SHP77 (cell line): ENCODE measurements at regions not wholly inside any gene's neighbourhood (a gene's known extent, or its start where the extent isn't known, plus 50 kb on each side); places are given as distances from the start of the nearest gene placed in this dataset.
"Not testable (repeated sequence)": the region's sequence is repeated elsewhere in the genome, so short reads cannot be mapped to it uniquely, and the experiment has no call there.

Experiments used
- DNase-seq, 2 experiments: peaks; one replicate each; lab custom pipeline; 2025; lab: John Stamatoyannopoulos, UW

DNA sequence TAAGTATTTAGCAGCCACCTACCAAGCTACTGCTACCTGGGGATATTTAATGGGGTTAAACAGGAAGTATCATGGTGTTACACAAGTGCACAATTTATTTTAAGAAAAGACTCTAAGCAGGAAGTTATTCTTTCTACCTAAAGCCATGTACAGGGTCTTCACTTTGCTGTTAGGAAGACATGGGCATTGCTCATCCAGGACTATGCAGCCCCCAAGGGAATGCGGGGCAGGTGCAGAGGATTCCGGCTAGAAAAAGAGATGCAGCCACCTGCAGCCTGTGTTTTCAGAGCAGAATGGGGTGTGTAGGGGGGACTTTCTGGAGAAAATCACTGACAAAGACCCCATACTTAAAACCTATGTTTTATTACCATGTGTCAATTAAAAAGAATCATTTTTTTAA is 399.1 kb upstream of the NOX3 start:
- DNase-seq = no peak

GRCh38 chr6:155853011-155853410 is 397.4 kb upstream of the NOX3 start:
- no peak for DNase-seq

DNA sequence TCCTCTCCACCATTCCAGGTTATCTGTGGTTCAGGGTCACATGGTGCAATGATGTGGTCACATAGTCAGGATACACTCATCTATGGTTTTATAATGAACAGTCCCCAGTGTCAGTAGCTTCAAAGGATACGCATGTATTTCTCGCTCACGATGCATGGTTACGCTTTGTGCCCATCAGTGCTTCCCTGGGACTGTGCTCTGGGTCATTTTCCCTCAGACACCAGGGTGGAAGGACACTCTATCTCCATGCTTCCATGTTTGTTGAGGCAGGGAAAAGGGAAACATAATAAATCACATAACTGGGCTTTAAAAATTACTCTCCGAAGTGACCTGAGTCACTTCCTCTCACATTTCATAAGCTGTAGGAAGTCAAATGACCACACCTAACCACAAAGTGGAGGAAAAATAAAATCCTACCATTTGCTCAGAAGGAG is 394.8 kb upstream of the NOX3 start:
- no peak for DNase-seq

DNA sequence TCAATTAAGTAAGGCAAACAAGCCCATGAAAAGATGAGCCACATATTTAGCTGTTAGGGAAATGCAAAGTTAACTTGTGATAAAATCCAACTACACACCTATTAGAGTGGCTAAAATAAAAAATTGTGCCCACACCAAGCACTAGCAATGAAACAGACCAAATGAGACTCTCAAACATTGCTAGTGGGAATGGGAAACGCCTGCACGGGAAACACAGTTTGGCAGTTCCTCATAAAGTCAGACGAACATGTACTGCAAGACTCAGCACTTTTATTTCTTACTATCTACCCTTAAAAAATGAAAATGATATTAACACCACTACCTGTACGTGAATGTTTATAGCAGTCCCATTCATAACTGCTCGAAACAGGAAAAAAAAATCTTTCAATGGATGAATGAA is 392.1 kb upstream of the NOX3 start:
- DNase-seq = no peak

DNA sequence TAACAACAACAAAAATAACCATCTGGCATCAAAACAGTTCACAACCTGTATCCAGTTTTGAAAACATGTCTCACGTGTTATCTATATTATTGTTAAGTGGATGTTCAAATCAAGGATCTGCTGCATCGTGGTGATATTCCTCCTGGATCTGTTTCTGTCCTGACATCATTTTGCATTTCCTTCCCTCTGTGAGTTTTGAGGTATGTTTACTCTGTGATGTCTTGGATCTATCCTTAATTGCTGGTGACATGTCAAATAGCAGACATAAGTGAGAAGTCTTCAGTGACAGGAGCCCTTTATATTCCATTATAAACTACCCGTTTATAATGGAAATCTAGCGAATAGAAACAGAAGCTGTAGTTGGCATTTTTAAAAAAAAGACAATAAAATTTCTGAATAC is 381.8 kb upstream of the NOX3 start:
- no peak for DNase-seq

DNA sequence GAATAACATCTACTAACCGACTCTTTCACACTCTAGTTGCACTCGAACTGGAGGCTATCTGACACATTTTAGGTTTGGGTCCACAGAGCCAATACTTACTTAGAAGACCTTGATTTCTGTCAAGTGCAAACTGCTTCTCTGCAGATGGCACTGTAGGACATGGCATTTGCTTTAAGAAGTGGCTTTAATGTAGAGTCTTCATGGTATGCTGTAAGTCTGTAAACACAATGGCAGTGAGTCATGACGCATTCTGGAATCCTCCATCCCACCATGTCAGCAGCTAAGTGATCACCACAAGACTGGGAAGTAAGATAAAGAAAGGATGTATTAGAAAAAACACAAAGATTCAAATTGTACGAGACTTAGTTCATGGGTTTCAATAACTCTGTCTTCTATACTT is 377.0 kb upstream of the NOX3 start:
- DNase-seq = no peak

- DNase-seq = no peak
These were observed 374.9 kb upstream of the NOX3 start for GRCh38 chr6:155830531-155830930.

DNA sequence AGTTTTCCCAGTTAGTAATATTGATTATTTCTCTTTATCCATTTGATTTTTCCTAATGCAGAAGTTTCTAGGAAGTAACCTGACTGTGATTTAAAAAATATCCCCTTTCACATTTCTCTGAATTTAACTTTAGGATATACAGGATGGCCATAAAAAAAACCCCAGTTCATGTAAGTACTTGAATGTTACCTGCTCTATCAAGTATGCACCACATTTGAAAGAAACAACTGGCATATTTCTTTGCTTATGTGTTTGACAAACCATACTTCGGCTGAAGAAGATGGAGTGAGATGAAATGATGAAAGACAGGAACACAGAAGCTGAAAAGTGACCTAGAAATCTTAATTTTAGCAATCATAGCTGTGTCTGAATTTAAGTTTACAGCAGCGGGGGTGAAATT is 374.0 kb upstream of the NOX3 start:
- no peak for DNase-seq

GRCh38 chr6:155828989-155829388 is 373.4 kb upstream of the NOX3 start:
- DNase-seq = no peak

DNA sequence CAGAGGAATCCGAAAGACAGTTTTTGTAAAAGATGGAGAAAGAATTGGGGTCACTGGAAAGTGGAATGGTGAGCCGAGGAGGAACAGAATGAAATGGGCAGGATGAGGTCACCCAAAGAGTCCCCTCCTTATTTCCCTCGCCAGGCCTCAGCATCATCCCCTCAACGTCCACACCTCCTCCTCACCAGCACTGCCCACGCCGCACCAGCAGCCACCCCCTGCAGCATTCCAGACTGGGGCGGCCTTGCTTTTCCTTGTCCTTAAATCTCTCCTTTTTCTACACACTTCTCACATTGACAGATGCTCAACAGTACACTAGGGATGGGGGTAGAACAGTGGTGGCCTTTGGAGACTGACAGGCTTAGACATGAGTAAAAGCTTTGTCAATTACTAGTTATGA is 363.1 kb upstream of the NOX3 start:
- no peak for DNase-seq

- DNase-seq = no peak
These were observed 357.9 kb upstream of the NOX3 start for GRCh38 chr6:155813548-155813947.

DNA sequence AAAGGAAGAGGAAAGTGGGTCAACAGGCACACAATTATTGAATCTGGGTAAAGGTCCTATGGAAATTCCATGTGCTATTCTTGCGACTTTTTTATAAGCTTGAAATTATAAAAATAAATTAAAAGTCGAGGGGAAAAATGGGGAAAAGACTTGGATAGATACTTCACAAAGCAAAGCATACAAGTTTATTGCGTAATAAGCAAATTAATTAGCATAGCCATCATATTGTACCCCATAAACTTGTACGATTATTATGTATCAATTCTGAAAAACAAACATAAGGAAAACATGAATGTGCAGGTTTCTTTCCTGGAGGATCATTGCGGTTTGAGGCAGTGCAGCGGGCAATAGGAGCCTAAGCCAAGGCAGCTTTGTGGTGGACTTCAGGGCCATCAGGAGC is 351.6 kb upstream of the NOX3 start:
- no peak for DNase-seq

DNA sequence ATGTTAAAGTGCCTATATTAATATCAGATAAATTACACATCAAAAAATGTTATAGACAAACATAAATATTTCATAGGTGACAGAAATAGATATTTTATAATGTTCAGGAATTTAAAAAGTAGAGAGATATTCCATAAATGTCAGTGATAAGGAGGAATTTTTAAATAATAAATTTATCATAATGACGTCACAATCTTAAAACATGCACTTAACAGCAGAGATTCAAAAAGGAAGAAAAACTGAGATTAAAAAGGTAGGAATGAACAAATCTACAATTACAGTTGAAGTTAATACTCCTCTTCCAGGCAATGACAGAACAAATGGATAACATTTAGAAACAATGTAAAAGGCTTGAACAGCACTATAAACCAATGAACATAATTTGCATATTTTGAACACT is 345.4 kb upstream of the NOX3 start:
- no peak for DNase-seq

DNA sequence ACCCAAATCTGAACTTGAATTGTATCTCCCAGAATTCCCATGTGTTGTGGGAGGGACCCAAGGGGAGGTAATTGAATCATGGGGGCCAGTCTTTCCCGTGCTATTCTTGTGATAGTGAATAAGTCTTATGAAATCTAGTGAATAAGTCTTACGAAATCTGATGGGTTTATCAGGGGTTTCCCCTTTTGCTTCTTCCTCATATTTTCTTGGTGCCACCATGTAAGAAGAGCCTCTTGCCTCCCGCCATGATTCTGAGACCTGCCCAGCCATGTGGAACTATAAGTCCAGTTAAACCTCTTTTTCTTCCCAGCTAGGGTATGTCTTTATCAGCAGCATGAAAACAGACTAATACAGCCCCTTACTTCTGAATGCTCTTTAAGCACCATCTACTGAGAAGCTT is 343.2 kb upstream of the NOX3 start:
- not testable (repeated sequence) for DNase-seq

DNA sequence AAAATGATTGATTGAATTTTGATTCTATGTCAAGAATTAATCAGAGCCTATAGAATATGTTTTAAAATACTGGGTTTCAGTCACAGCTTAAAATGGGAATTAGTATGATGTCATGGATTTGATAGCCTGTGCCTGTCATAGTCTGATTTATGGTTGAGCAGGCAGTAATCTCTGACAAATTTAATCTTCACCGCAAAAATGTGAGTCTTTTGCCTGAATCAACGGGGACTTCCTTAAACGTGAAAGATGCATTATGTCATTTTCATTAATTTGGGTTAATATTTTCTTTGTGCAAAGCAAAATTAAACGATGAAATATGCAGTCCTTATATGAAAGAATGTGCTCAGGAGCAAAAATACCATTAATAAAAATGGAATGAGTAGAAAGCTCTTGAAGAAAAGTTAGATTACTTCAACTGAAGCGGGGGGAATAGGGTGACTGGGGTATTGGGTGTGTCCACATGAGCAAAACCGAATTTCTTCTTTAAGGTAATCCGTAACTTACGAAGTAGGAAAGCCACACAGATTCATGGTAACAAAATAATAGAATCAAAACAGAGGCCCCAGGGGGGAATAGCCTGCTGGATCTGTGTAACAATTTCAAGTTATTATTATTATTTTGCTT is 339.6 kb upstream of the NOX3 start:
- DNase-seq = no peak

DNA sequence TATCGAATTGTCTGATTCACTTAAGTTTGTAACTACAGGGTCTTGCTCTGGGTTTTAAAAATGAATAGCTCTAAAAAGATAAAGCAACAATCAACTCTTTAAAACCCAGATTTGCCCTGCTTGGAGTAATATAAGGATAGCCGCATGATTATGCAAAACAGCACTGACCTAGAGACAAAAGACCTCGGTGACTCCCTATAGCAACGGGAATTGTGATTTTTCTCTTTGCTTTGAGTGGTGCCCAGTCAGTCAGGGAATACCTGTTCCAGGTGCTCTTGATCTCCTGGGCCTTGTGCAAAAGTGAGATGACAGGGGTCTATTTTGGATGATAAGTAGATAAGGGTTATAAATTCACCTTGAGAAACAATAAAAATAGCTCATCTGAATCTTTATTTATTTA is 336.3 kb upstream of the NOX3 start:
- DNase-seq = no peak

- no peak for DNase-seq
These were observed 335.5 kb upstream of the NOX3 start for GRCh38 chr6:155791186-155791585.

DNA sequence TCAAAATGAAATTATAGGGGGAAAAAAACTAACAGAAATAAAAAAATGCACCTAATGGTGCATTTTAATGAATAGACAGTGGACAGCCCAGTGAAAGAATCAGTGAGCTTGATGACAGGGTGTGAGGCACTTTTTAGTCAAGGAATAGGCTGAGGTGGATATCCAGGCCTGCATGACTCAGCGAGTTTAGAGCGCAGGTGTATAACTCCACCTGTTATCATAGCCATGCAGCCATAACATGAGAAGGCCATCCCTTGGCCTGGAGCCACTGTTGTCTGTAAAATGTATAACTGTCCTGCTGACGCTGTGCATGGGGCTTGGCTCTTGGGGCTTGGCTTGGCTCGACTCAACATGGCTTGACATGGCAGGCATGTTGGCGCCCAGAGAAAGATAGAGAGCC is 331.5 kb upstream of the NOX3 start:
- DNase-seq = no peak

DNA sequence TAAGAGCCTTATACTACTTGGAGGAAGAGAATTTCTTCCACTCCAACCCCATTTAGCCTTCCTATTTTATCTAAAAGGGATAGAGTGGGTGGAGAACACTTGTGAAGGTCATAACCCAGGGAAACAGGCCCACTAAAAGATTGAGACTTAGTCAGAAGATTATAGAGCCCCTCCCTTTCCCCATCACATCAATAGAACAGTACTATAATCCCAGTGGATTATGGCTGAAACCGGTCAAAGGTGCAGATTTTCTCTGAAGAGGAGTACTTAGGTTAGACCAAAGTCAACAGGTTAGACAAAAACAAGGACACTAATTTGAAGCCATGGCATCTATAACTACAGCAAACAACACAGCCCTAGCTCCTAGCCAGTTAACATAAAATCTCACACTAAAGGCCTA is 330.9 kb upstream of the NOX3 start:
- DNase-seq = no peak

DNA sequence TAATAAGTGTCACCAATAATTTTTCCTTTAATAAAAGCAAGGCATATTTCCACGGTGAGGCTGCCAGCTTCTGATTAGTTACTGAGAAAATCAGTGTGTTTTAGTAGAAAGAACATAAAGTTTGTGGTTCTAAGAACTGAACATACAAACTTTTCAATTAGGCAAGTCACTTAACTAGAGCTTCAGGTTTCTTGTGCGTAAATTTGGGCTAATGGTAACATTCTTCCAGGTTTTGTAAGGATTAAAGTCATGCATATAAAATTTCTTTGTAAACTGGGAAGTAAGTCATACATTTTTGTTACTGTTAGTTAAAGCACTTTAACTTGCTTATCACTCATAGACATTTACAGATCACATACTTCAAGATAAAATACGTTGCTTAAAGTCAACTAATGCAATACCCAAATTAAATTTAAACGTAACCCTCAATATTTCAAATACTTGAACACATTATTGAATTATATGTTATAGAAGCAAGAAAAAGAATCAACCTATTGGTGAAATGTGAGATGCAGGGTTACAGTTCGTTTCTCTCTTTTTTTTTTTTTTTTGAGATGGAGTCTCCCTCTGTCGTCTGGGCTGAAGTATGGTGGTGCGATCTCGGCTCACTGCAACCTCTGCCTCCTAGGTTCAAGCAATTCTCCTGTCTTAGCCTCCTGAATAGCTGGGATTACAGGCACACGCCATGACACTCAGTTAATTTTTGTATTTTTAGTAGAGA is 327.3 kb upstream of the NOX3 start:
- DNase-seq = no peak

DNA sequence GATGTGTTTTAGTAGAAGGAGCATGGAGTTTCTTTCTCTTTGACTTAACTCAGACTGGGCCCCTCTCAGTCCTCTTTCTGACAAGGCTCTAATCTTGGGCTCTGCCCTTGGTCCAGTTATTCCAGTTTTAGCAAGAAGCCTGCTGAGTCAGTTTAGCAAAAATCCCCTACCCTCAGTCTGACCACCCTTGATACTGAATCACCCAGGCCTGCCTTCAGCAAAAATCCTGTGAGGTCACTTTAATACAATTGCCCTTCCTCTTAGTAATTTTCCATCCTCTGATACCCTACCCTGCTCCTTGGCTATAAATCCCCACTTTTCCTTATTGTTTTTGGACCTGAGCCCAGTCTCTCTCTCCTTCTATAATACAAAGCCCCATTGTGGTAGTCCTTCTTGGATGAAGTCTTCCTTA is 326.7 kb upstream of the NOX3 start:
- no peak for DNase-seq

- no peak for DNase-seq
These were observed 323.8 kb upstream of the NOX3 start for GRCh38 chr6:155779456-155779855.

DNA sequence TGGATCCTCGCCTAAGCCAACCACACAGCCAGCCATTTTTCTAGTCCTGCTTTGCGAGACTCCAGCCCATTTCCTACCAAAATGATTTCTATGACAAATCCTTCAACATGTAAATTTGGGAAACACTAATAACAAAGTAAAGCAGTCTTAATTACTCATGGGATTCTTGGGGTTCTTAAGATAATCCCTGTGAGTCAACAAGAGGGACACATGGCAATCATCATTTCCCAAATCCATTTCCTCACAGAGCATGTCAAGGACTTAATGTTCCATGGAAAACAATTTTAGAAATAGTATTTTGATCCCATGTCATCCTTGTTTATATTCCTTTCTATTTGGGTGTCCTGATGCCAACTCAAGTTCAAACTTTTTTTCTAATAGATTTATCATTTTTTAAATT is 322.7 kb upstream of the NOX3 start:
- no peak for DNase-seq

GRCh38 chr6:155771822-155772221 is 316.2 kb upstream of the NOX3 start:
- DNase-seq = no peak
